Immature natural killer cell (primary cell): ENCODE measurements at regions not wholly inside any gene's neighbourhood (a gene's known extent, or its start where the extent isn't known, plus 50 kb on each side); places are given as distances from the start of the nearest gene placed in this dataset.

Experiments
- DNase-seq, 3 donors: peaks; one replicate each; pipeline ENCODE4 v3.0.0; 2022; ENCODE audit warnings: mixed read lengths in 1 of 3
- H3K27ac Mint-ChIP-seq, 6 donors: one replicate each; pipeline ENCODE4 v1.8.0; 2020; ENCODE audit warnings: mixed read lengths in 6 of 6, mild to moderate bottlenecking in 5 of 6, inconsistent platforms in 4 of 6, moderate library complexity in 3 of 6
- H3K27me3 Mint-ChIP-seq, 3 donors: one replicate each; pipeline ENCODE4 v1.8.0; 2020 to 2021; ENCODE audit warnings: low read depth in 3 of 3, mild to moderate bottlenecking in 3 of 3, mixed read lengths in 3 of 3, moderate library complexity in 3 of 3, inconsistent platforms in 1 of 3
- H3K36me3 Mint-ChIP-seq, 3 donors: one replicate each; pipeline ENCODE4 v1.8.0; 2020; ENCODE audit warnings: mixed read lengths in 3 of 3, inconsistent platforms in 2 of 3, mild to moderate bottlenecking in 2 of 3
- H3K4me1 Mint-ChIP-seq, 2 donors: one replicate each; pipeline ENCODE4 v1.8.0; 2020; ENCODE audit warnings: inconsistent platforms in 2 of 2, mild to moderate bottlenecking in 2 of 2, mixed read lengths in 2 of 2, moderate library complexity in 1 of 2
- H3K4me3 Mint-ChIP-seq, 5 donors: one replicate each; pipeline ENCODE4 v1.8.0; 2020; ENCODE audit warnings: mild to moderate bottlenecking in 5 of 5, mixed read lengths in 5 of 5, inconsistent platforms in 3 of 5, moderate library complexity in 3 of 5
- H3K9me3 Mint-ChIP-seq, 6 donors: one replicate each; pipeline ENCODE4 v1.8.0; 2020; ENCODE audit warnings: mild to moderate bottlenecking in 6 of 6, mixed read lengths in 6 of 6, inconsistent platforms in 4 of 6, moderate library complexity in 3 of 6

DNA sequence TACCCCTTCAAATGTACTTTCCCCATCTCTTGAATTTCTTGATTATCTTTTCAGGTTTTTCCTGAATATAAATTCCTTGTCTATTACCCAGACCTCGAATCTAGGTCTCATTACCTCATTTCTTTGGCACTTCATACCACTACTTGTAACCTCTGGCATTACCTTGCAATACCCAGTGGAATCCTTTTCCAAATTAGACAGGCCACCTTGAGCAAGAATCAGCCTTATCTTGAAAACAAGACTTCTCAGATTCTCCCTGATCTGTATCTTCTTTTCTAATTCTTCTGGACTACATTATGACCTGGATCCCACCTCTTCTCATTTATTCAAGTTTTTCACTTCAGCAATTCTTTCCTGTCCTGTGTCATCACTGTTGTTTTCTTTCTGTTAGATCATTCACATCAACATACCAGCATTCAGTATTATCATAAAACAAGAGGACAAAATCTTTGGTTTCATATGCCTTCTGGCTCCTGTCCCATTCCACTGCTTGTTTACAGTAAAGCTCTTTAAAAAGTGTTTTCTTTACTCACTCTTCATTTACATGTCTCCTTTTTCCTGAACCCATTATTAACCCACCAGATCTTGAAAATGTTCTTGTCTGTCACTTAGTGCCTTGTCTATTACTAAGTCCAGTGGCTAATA, 275.6 kb upstream of the HS3ST1 start:
- Mint-ChIP-seq H3K4me1 (no peaks in the 10 kb centered on the region), H3K4me3 (no peak overlapping the region), H3K36me3 (no peaks in the 10 kb centered on the region), H3K27me3 (peaks cover 0 to under 1% (median 0%) of the 10 kb centered on the region in 3 donors), H3K27ac (no peak overlapping the region), H3K9me3 (peaks cover 0 to 6% (median 4%) of the 10 kb centered on the region in 6 donors)
- no peak for DNase-seq

DNA sequence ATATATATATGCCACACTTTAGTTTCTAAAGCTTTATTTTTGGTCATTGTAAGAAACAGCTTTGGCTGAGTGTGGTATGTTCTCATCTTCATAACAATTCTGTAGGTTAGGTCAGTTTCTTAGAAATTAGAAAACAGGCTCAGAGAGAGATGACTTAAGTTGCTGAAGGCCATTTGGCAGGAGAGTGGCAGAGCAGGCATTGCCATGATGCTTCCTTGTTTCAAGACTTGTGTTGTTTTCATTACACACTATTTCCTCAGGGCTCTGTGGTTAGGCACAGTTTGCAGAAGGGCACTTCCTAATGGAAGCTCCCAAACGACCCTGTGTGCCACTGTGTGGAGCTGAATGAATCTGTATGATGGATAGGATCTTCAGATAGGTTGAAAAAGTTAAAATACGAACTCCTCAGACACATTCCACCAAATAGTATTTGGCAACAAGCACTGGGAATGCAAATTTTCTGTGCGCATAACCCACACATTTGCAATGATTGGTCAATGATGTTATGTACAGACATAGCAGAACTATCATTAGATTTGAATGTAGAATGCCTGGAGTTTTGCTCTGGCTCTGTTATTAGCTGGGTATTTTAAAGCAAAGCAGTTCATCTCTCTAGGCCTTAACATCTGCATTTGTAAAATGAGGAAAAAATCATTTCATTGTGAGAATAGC, 274.3 kb upstream of the HS3ST1 start:
- Mint-ChIP-seq H3K27me3 (peaks cover 0 to 2% (median 0%) of the 10 kb centered on the region in 3 donors), H3K9me3 (peaks cover 0 to 4% (median 2%) of the 10 kb centered on the region in 6 donors), H3K27ac (no peak overlapping the region), H3K36me3 (no peaks in the 10 kb centered on the region), H3K4me3 (no peak overlapping the region), H3K4me1 (no peaks in the 10 kb centered on the region)
- no peak for DNase-seq

DNA sequence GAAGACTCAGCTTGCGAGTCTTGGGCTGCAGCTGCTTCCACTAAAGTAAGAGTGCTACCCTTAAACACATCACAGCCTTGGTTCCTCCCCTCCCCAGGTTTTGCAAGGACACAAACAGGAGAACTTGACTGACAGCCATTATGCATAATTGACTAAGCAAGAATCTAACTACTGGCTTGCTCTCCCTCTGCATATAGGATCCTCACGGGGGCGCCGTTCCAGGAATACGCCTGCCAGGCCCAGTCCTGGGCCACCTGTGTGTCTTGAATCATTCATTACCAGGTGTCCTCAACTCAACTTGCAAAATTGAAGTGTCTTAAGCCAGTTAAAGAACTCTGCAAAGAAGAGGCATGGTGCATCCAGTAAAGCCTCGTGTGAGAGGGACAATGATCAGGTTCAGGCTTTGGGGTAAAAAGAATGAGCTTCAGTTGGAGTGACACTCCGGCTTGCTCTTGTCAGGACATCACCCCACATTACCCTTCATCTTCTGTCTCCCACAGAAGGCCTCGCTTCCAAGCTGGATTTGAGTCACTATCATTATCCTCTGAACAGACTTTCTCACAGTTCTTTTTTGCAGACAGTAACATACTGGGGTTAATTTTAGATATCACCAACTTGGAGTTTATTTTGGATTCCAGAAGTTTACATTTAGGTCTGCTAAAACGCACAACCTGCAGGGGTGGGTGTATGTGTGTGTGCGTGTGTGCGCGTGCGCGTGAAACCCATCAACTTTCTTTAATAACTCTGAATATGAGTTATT, 273.5 kb upstream of the HS3ST1 start:
- Mint-ChIP-seq H3K4me1 (no peaks in the 10 kb centered on the region), H3K27me3 (peaks cover 0 to 2% (median 0%) of the 10 kb centered on the region in 3 donors), H3K36me3 (no peaks in the 10 kb centered on the region), H3K4me3 (no peak overlapping the region), H3K27ac (no peak overlapping the region), H3K9me3 (peaks cover 0 to 4% (median 0%) of the 10 kb centered on the region in 6 donors)
- no peak for DNase-seq

DNA sequence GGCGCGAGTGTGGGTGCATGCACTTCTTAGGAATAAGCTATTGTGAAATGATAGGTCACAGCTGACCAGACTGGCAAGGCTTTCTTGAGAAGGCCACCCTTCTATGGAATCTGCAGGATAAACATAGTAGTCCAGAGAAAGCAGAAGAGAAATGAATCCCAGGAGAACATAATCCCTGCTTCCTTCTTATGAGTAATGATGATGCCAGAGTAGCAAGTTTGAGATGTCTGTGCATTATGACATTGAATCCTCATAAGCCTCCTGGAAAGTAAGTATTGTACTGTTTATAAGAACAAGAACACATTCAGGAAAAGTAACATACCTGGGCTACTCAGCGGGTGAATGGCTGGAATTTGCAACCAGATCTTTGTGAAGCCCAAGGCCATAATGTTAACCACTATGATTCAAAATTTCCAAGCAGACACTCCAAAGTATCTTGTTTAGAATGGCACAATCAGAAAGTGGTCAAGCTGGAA, 272.1 kb upstream of the HS3ST1 start:
- Mint-ChIP-seq H3K9me3 (peaks cover 0 to 4% (median 0%) of the 10 kb centered on the region in 6 donors), H3K4me1 (no peaks in the 10 kb centered on the region), H3K36me3 (no peaks in the 10 kb centered on the region), H3K4me3 (no peak overlapping the region), H3K27ac (no peak overlapping the region), H3K27me3 (peaks cover 0 to 2% (median 0%) of the 10 kb centered on the region in 3 donors)
- no peak for DNase-seq

DNA sequence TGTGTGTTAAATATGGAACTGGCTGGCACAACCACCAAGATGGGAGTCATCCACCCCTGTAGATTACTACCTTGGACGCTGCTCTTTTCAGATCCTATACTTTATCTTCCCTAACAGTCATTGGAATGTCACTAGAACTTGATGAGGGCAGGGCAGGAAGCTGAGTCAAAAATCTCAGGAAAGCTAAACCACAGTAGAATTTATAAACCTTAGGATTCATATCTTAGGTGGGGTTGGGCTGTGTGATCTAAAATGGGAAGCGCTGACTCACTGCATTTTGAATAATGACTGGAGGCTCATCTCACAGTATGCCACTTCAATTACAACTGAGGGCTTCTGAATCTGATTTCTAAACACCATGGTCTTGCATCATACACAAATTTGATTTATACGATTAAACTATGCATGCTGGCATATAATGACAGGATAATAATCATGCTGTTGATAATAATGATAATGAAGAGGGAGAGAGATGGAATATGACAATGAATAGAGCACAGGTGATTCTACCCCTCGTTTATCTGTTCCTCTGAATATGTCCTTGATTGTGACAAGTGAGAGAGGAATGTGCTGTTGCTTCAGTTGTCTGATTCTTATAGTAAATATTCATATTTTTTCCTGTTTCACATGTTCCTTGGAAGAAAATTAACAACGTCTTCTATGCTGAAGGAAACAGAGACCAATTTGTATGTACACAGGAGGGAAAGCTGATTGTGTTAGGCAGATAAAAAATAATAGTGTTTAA, 270.3 kb upstream of the HS3ST1 start:
- Mint-ChIP-seq H3K27ac (no peak overlapping the region), H3K4me3 (no peak overlapping the region), H3K36me3 (no peaks in the 10 kb centered on the region), H3K4me1 (no peaks in the 10 kb centered on the region), H3K9me3 (peaks cover 0 to 4% (median 0%) of the 10 kb centered on the region in 6 donors), H3K27me3 (peaks cover 0 to 2% (median 0%) of the 10 kb centered on the region in 3 donors)
- DNase-seq, result no peak

DNA sequence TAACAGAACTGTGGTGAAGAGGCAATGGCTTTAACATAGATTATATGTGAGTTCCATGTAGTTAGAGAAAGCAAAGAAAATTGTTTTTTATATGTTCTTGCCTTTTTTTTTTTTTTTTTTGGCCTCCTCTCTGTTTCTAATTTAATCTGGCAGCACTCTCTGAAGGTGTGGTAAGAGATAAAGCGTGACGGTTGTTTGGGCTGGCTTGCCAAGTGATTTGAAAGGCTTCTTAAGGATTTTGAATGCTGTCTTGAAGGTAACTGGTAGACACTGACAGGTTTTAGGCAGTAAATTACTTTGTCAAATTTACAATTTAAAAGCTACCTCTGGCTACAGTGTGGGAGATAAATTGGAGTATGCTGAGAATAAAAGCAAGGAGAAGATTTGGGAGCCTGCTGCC, 269.3 kb upstream of the HS3ST1 start:
- Mint-ChIP-seq H3K9me3 (peaks cover 0 to 9% (median 4%) of the 10 kb centered on the region in 6 donors), H3K4me1 (no peaks in the 10 kb centered on the region), H3K27me3 (peaks cover 0 to 2% (median 0%) of the 10 kb centered on the region in 3 donors), H3K36me3 (no peaks in the 10 kb centered on the region), H3K27ac (no peak overlapping the region), H3K4me3 (no peak overlapping the region)
- no peak for DNase-seq

DNA sequence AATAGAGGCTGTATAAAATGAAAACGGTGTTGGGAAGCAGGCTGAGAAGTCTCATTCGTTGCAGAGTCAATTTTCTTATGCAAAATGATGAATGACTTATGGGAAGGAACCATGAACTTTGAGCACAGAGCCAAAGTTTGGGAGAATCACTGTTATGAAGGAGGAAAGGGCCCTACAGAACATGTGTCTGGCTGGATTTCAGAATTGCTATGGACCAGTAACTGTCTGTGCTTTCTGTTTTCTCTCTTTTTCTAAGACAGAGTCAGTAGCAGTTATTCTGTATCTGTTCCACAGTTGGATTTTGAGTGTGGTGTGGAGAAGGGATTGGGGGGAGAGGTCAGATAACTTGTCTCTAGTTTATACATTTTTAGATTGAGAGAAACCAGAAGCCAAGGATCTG, 265.0 kb upstream of the HS3ST1 start:
- H3K4me3 Mint-ChIP-seq, result no peak overlapping the region
- H3K36me3 Mint-ChIP-seq, result no peaks in the 10 kb centered on the region
- H3K27ac Mint-ChIP-seq, result no peak overlapping the region
- no peaks in the 10 kb centered on the region for H3K27me3 Mint-ChIP-seq
- no peak for DNase-seq
- no peaks in the 10 kb centered on the region for H3K4me1 Mint-ChIP-seq
- H3K9me3 Mint-ChIP-seq, result peaks cover 0 to 9% (median 4%) of the 10 kb centered on the region in 6 donors

DNA sequence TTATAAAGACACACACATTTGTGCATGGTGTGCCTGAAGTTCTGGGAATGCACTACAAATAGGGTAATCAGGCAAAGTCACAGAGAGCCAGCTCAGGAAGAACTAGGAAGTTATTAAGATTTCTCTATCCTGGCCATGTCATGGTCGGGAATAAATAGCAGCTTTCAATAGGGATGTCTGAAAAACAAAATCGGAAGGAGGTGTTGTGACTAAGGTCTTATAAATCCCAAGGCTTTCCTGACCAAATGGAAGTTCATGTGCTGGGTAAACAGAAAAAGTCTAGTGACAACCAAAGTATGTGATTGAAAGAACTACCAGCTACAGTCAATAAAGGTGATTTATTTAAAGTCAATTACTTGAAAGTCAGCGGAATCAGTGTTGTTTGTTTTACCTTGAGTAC, 262.5 kb upstream of the HS3ST1 start:
- Mint-ChIP-seq H3K36me3 (no peaks in the 10 kb centered on the region), H3K4me1 (no peaks in the 10 kb centered on the region), H3K4me3 (no peak overlapping the region), H3K9me3 (peaks cover 0 to 9% (median 4%) of the 10 kb centered on the region in 6 donors), H3K27ac (no peak overlapping the region), H3K27me3 (no peaks in the 10 kb centered on the region)
- no peak for DNase-seq

DNA sequence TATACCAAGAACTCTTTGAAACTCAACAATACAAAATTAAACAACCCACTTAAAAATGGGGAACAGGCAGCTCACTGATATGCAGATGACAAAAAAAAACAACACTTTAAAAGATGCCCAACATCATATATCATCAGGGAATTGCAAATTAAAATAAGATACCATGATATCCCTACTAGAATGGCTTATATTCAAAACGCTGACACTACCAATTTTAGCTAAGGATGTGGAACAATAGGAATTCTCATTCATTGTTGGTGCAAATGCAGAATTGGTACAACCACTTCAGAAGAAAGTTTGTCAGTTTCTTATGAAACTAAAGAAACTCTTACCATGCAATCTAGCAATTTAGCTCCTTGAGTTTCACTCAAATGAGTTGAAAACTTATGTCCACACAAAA, 259.0 kb upstream of the HS3ST1 start:
- no peak overlapping the region for H3K27ac Mint-ChIP-seq
- peaks cover 0 to 3% (median 0%) of the 10 kb centered on the region in 3 donors for H3K27me3 Mint-ChIP-seq
- no peak overlapping the region for H3K4me3 Mint-ChIP-seq
- no peak for DNase-seq
- no peaks in the 10 kb centered on the region for H3K4me1 Mint-ChIP-seq
- no peaks in the 10 kb centered on the region for H3K36me3 Mint-ChIP-seq
- peaks cover 0 to 3% (median 0%) of the 10 kb centered on the region in 6 donors for H3K9me3 Mint-ChIP-seq

DNA sequence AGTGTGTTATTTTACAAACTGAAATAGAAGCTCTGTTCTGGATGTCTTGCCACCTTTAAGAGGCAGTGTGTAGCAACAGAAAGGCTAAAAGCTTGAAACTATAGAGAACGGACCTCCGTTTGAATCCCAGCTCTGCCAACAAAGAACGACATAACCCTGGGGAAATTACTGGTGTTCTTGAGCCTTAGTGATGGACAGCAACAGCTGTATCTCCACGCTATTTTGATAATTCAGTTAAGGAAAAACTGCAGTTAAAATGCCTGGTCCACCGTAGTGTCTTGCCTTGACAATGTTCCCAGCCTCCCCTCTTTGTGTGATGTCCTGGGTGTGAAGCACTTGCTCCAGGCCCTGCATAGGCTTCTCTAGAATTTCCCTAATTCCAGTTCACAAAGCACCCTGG, 256.8 kb upstream of the HS3ST1 start:
- Mint-ChIP-seq H3K36me3 (no peaks in the 10 kb centered on the region), H3K27me3 (peaks cover 0 to 3% (median 0%) of the 10 kb centered on the region in 3 donors), H3K27ac (no peak overlapping the region), H3K4me3 (no peak overlapping the region), H3K9me3 (peaks cover 0 to 3% (median 0%) of the 10 kb centered on the region in 6 donors), H3K4me1 (no peaks in the 10 kb centered on the region)
- DNase-seq, result no peak

DNA sequence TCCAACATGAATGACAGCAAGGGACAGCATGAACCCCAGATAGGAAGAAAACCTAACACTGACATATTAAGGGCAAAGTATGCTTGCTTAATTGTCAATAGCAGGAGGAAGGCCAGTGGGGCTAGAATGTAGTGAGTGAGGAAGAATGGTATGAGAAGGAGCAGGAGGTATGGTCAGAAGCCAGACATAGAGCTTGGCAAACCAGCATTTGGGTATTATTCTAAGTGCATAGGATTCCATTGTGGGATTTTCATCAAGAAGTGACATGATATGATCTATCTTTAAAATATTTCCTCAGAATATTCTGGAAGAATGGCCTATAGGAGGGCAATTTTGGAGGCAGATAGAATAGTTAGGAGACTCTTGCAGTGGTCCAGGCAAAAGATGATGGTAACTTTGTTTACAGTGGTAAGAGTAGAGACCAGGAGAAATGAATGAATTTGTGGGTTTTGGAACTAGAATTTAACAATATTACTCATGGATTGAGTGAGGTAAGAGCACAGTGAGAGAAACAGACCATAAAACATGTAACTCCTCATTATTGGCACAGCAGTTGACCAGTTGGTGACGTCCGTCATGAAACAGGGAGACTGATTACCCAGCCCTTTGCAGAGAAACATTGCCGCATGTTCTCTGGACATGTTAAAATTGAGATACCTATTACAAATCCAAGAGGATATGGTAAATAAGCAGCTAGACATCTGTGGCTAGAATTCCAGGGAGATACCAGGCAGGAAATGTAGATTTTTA, 246.5 kb upstream of the HS3ST1 start:
- Mint-ChIP-seq H3K9me3 (peaks cover 0 to 3% (median 0%) of the 10 kb centered on the region in 6 donors), H3K4me1 (no peaks in the 10 kb centered on the region), H3K27me3 (no peaks in the 10 kb centered on the region), H3K27ac (no peak overlapping the region), H3K36me3 (no peaks in the 10 kb centered on the region), H3K4me3 (no peak overlapping the region)
- no peak for DNase-seq

DNA sequence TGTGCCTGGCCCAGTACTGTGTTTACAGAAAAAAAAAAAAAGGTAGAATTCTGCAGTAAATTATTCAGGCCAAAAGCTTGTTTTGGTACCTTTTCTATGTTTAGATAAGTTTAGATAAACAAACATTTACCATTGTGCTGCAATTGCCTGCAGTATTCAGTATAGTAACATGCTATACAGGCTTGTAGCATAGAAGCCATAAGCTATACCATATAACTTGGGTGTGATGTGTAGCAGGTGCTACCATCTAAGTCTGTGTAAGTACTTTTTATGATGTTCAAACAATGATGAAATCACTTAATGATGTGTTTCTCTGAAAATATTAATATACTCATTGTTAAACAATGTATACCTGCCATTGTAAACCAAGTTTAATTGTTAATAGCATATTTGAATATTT, 241.6 kb upstream of the HS3ST1 start:
- H3K27me3 Mint-ChIP-seq, result no peaks in the 10 kb centered on the region

DNA sequence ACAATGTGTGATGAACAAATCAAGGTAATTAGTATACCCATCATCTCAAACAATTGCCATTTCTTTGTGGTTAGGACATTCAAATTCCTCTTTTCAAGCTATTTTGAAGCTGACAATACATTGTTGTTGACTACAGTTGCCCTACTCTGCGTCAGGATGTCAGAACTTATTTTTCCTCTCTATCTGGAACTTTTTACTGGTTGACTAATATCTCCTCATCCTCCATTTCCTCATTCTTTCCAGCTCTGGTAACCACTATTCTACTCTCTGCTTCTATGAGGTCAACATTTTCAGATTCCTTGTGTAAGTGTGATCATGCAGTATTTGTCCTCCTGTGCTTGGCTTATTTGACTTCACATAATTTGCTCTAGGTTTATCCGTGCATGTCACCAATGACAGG, 240.5 kb upstream of the HS3ST1 start:
- Mint-ChIP-seq H3K36me3 (no peaks in the 10 kb centered on the region), H3K27ac (no peak overlapping the region), H3K27me3 (no peaks in the 10 kb centered on the region), H3K4me3 (no peak overlapping the region), H3K9me3 (peaks cover 0 to 8% (median 1%) of the 10 kb centered on the region in 6 donors), H3K4me1 (no peaks in the 10 kb centered on the region)
- DNase-seq, result no peak

More for the DNA sequence above, 241.6 kb upstream of the HS3ST1 start:
- DNase-seq, result no peak
- no peaks in the 10 kb centered on the region for H3K36me3 Mint-ChIP-seq
- H3K27ac Mint-ChIP-seq, result no peak overlapping the region
- no peak overlapping the region for H3K4me3 Mint-ChIP-seq
- no peaks in the 10 kb centered on the region for H3K4me1 Mint-ChIP-seq
- H3K9me3 Mint-ChIP-seq, result peaks cover 0 to 11% (median 1%) of the 10 kb centered on the region in 6 donors
